Ishikawa (cell line): ENCODE measurements at regions not wholly inside any gene's neighbourhood (a gene's known extent, or its start where the extent isn't known, plus 50 kb on each side); places are given as distances from the start of the nearest gene placed in this dataset.

Source experiments
- CREB1 ChIP-seq: IDR thresholded peaks from 2 replicates; pipeline ENCODE4 v1.6.1; 2012; ENCODE audit warnings: low read depth
- MAX ChIP-seq: IDR thresholded peaks from 2 replicates; pipeline ENCODE4 v1.6.1; 2012
- RAD21 ChIP-seq: IDR thresholded peaks from 2 replicates; pipeline ENCODE4 v1.6.1; 2012; ENCODE audit warnings: low read depth
- REST ChIP-seq: IDR thresholded peaks from 2 replicates; pipeline ENCODE4 v1.6.1; 2012; ENCODE audit warnings: low read depth, mild to moderate bottlenecking
- USF1 ChIP-seq: IDR thresholded peaks from 2 replicates; pipeline ENCODE4 v1.6.1; 2012
- YY1 ChIP-seq: IDR thresholded peaks from 2 replicates; pipeline ENCODE4 v1.6.1; 2012; ENCODE audit warnings: low read depth

- TF ChIP-seq MAX, result no peak
- no peak for TF ChIP-seq REST
- TF ChIP-seq USF1, result no peak
- no peak for TF ChIP-seq CREB1
- no peak for TF ChIP-seq YY1
- TF ChIP-seq RAD21, result no peak
These were observed 135.0 kb downstream of the TM9SF2 start for GRCh38 chr13:99636306-99636705.
